HG03139 (cell line): ENCODE measurements at regions not wholly inside any gene's neighbourhood (a gene's known extent, or its start where the extent isn't known, plus 50 kb on each side); places are given as distances from the start of the nearest gene placed in this dataset.
"Not testable (repeated sequence)": the region's sequence is repeated elsewhere in the genome, so short reads cannot be mapped to it uniquely, and the experiment has no call there.

Experiments used
- ATAC-seq: cut with Tn5 transposase; IDR thresholded peaks from one replicate; pipeline ENCODE4 v1.9.1; 2021; ENCODE audit not compliant: unreplicated experiment

- no peak for ATAC-seq
Measured at GRCh38 chr3:20842594-20843436, 656.8 kb upstream of the SGO1 start.

GRCh38 chr3:20842002-20842401 lies 656.0 kb upstream of the SGO1 start:
- ATAC-seq: no peak

GRCh38 chr3:20837676-20838302 lies 651.8 kb upstream of the SGO1 start:
- ATAC-seq: no peak

- no peak for ATAC-seq
Measured at GRCh38 chr3:20836801-20837200, 650.8 kb upstream of the SGO1 start.

GRCh38 chr3:20832963-20833362 lies 647.0 kb upstream of the SGO1 start:
- no peak for ATAC-seq

GRCh38 chr3:20822251-20822650 lies 636.2 kb upstream of the SGO1 start:
- no peak for ATAC-seq

- ATAC-seq: not testable (repeated sequence)
Measured at GRCh38 chr3:20820872-20821271, 634.9 kb upstream of the SGO1 start.

- no peak for ATAC-seq
Measured at GRCh38 chr3:20811631-20812030, 625.6 kb upstream of the SGO1 start.

GRCh38 chr3:20811006-20811405 lies 625.0 kb upstream of the SGO1 start:
- ATAC-seq: no peak

- no peak for ATAC-seq
Measured at GRCh38 chr3:20810555-20810954, 624.5 kb upstream of the SGO1 start.

GRCh38 chr3:20809356-20809755 lies 623.4 kb upstream of the SGO1 start:
- no peak for ATAC-seq

GRCh38 chr3:20808864-20809263 lies 622.9 kb upstream of the SGO1 start:
- no peak for ATAC-seq

GRCh38 chr3:20798666-20799065 lies 612.7 kb upstream of the SGO1 start:
- no peak for ATAC-seq

GRCh38 chr3:20787005-20787404 lies 601.0 kb upstream of the SGO1 start:
- no peak for ATAC-seq

- no peak for ATAC-seq
Measured at GRCh38 chr3:20776692-20777091, 590.7 kb upstream of the SGO1 start.

- no peak for ATAC-seq
Measured at GRCh38 chr3:20776286-20776685, 590.3 kb upstream of the SGO1 start.

GRCh38 chr3:20773320-20773984 lies 587.4 kb upstream of the SGO1 start:
- no peak for ATAC-seq

GRCh38 chr3:20772869-20773268 lies 586.9 kb upstream of the SGO1 start:
- ATAC-seq: no peak

- ATAC-seq: no peak
Measured at GRCh38 chr3:20769430-20769829, 583.4 kb upstream of the SGO1 start.

GRCh38 chr3:20760981-20761380 lies 575.0 kb upstream of the SGO1 start:
- no peak for ATAC-seq

- ATAC-seq: no peak
Measured at GRCh38 chr3:20752416-20752815, 566.4 kb upstream of the SGO1 start.

- no peak for ATAC-seq
Measured at GRCh38 chr3:20751296-20751695, 565.3 kb upstream of the SGO1 start.
